ENCODE measurements at regions not wholly inside any gene's neighbourhood (a gene's known extent, or its start where the extent isn't known, plus 50 kb on each side); places are given as distances from the start of the nearest gene placed in this dataset.

GRCh38 chr13:74272826-74273225 is 138.6 kb upstream of the KLF12 start:
- Mint-ChIP-seq H3K4me1 (no peaks in the 10 kb centered on the region), H3K9me3 (peaks cover 3% of the 10 kb centered on the region; the same call in 2 of the 3 replicates), H3K4me3 (no peak overlapping the region), H3K27ac (no peak overlapping the region), H3K27me3 (ENCODE audit: insufficient read depth, low read depth, poor library complexity) (no peaks in the 10 kb centered on the region), H3K36me3 (ENCODE audit: low read depth) (peaks cover 3% of the 10 kb centered on the region; the same call in 1 of the 3 replicates)
- Histone ChIP-seq H3K36me3 (ENCODE audit: insufficient read depth) (no peaks in the 10 kb centered on the region), H3K27ac (ENCODE audit: low read depth) (no peak overlapping the region), H4K20me1 (replicated peaks; ENCODE audit: insufficient read depth) (no peaks in the 10 kb centered on the region), H3K4me1 (ENCODE audit: insufficient read depth) (no peaks in the 10 kb centered on the region), H3K27me3 (ENCODE audit: insufficient read depth) (no peaks in the 10 kb centered on the region), H2AFZ (no peak overlapping the region), H3K4me3 (no peak overlapping the region), H3K4me2 (no peak overlapping the region), H3K9me2 (ENCODE audit: insufficient read depth) (no peaks in the 10 kb centered on the region), H3F3A (replicated peaks; ENCODE audit: low read depth) (no peaks in the 10 kb centered on the region), H3K79me2 (replicated peaks; ENCODE audit: insufficient read depth) (no peaks in the 10 kb centered on the region)
- ATAC-seq (no peak), DNase-seq (ENCODE audit: low spot score) (no peak)
- TF ChIP-seq NANOG (IDR thresholded peaks at IDR 0.05; ENCODE audit: borderline replicate concordance) = no peak
- TF ChIP-seq JUNB (IDR thresholded peaks at IDR 0.05; ENCODE audit: unreplicated experiment) = no peak
- no peak for TF ChIP-seq ETS1 (IDR thresholded peaks at IDR 0.05)
- no peak for TF ChIP-seq STAT1 (IDR thresholded peaks at IDR 0.05; ENCODE audit: unreplicated experiment)
- no peak for TF ChIP-seq CREB1 (CRISPR knock-in tag; IDR thresholded peaks at IDR 0.05; ENCODE audit: low read depth)

- Mint-ChIP-seq H3K27ac (no peak overlapping the region), H3K4me3 (no peak overlapping the region), H3K27me3 (ENCODE audit: insufficient read depth, low read depth, poor library complexity) (no peaks in the 10 kb centered on the region), H3K4me1 (no peaks in the 10 kb centered on the region), H3K36me3 (ENCODE audit: low read depth) (peaks cover 3% of the 10 kb centered on the region; the same call in 1 of the 3 replicates), H3K9me3 (peaks cover 8% of the 10 kb centered on the region; the same call in 2 of the 3 replicates)
- Histone ChIP-seq H3K4me3 (no peak overlapping the region), H3K4me1 (ENCODE audit: insufficient read depth) (no peaks in the 10 kb centered on the region), H3K79me2 (replicated peaks; ENCODE audit: insufficient read depth) (no peaks in the 10 kb centered on the region), H3K27ac (ENCODE audit: low read depth) (no peak overlapping the region), H3K36me3 (ENCODE audit: insufficient read depth) (no peaks in the 10 kb centered on the region), H4K20me1 (replicated peaks; ENCODE audit: insufficient read depth) (no peaks in the 10 kb centered on the region), H3F3A (replicated peaks; ENCODE audit: low read depth) (no peaks in the 10 kb centered on the region), H3K4me2 (no peak overlapping the region), H3K27me3 (ENCODE audit: insufficient read depth) (no peaks in the 10 kb centered on the region), H3K9me2 (ENCODE audit: insufficient read depth) (peaks cover 13% of the 10 kb centered on the region), H2AFZ (no peak overlapping the region)
- ATAC-seq = no peak
- DNase-seq (ENCODE audit: low spot score) = no peak
- TF ChIP-seq JUNB (IDR thresholded peaks at IDR 0.05; ENCODE audit: unreplicated experiment) (no peak), CREB1 (CRISPR knock-in tag; IDR thresholded peaks at IDR 0.05; ENCODE audit: low read depth) (no peak), CTCF (conservative IDR thresholded peaks at IDR 0.05; ENCODE audit: low read depth in 2 of 2) (no peak), EZH2phosphoT487 (IDR thresholded peaks at IDR 0.05; ENCODE audit: unreplicated experiment) (no peak), ZNF114 (CRISPR knock-in tag; IDR thresholded peaks at IDR 0.05) (no peak), REST (IDR thresholded peaks at IDR 0.05; ENCODE audit: unreplicated experiment) (no peak), ZNF462 (CRISPR knock-in tag; IDR thresholded peaks at IDR 0.05) (no peak)
These were observed 135.8 kb upstream of the KLF12 start for GRCh38 chr13:74270018-74270417.
